PC-9 (cell line): ENCODE measurements at regions not wholly inside any gene's neighbourhood (a gene's known extent, or its start where the extent isn't known, plus 50 kb on each side); places are given as distances from the start of the nearest gene placed in this dataset.
A peak's percentile ranks its signal among the peaks of the same experiment; 100 is the strongest.

Source experiments
- BruUV-seq: library from RNA; stranded (reverse); fragments of 400-500 nt; replicated peaks from 2 replicates; lab custom pipeline; 2021; lab: Mats Ljungman, UMichigan
- CTCF ChIA-PET: fragments of 300-600 bp; sonication (Branson Sonifier 250); formaldehyde crosslinking; loops from one replicate; lab custom pipeline; 2022; ENCODE audit warnings: antibody characterized with exemption; lab: Charles Lee
- POLR2A ChIA-PET: fragments of 300-600 bp; sonication (Branson Sonifier 250); formaldehyde crosslinking; loops from one replicate; lab custom pipeline; 2022; ENCODE audit warnings: antibody characterized with exemption; ENCODE audit not compliant: unreplicated experiment; lab: Charles Lee
- DNase-seq, 2 experiments: peaks; one replicate each; pipeline versions ENCODE4 v3.0.0 to v3.0.0-alpha.2; 2015 to 2022; ENCODE audit warnings: mixed read lengths in 1 of 2
- H2AFZ ChIP-seq: fragments of 200-600 bp; sonication (generic); 2 replicates; pipeline ENCODE4 v1.8.1; 2017; ENCODE audit warnings: antibody characterized with exemption
- H3F3A ChIP-seq: fragments of 200-600 bp; sonication (generic); 2 replicates; pipeline ENCODE4 v1.8.1; 2017; ENCODE audit warnings: antibody characterized with exemption, mild to moderate bottlenecking, low read depth; ENCODE audit not compliant: insufficient read depth
- H3K27ac ChIP-seq: fragments of 200-600 bp; sonication (generic); 2 replicates; pipeline ENCODE4 v1.6.1; 2016; ENCODE audit warnings: mixed run types
- H3K27me3 ChIP-seq: fragments of 200-600 bp; sonication (generic); 2 replicates; pipeline ENCODE4 v1.6.1; 2016; ENCODE audit warnings: low read depth, mixed run types; ENCODE audit not compliant: insufficient read depth
- H3K36me3 ChIP-seq: fragments of 200-600 bp; sonication (generic); 2 replicates; pipeline ENCODE4 v1.6.1; 2016; ENCODE audit warnings: low read depth, mixed run types
- H3K4me1 ChIP-seq: fragments of 200-600 bp; sonication (generic); replicated peaks from 2 replicates; pipeline ENCODE4 v1.6.1; 2016; ENCODE audit warnings: mixed run types; ENCODE audit not compliant: insufficient read depth
- H3K4me2 ChIP-seq: fragments of 200-600 bp; sonication (generic); 2 replicates; pipeline ENCODE4 v1.6.1; 2017; ENCODE audit warnings: mixed run types
- H3K4me3 ChIP-seq: fragments of 200-600 bp; sonication (generic); 2 replicates; pipeline ENCODE4 v1.6.1; 2016; ENCODE audit warnings: mixed run types
- H3K79me2 ChIP-seq: fragments of 200-600 bp; sonication (generic); 2 replicates; pipeline ENCODE4 v1.6.1; 2017; ENCODE audit warnings: low read depth, mixed run types
- H3K9me2 ChIP-seq: fragments of 200-600 bp; sonication (generic); 2 replicates; pipeline ENCODE4 v1.8.1; 2017; ENCODE audit warnings: mild to moderate bottlenecking; ENCODE audit not compliant: insufficient read depth
- H3K9me3 ChIP-seq: fragments of 200-600 bp; sonication (generic); 2 replicates; pipeline ENCODE4 v1.8.1; 2016; ENCODE audit warnings: low read depth; ENCODE audit not compliant: insufficient read depth
- H4K20me1 ChIP-seq: fragments of 200-600 bp; sonication (generic); 2 replicates; pipeline ENCODE4 v1.8.1; 2017; ENCODE audit not compliant: insufficient read depth
- CTCF ChIP-seq: fragments of 200-600 bp; sonication (generic); conservative IDR thresholded peaks from 2 replicates; pipeline ENCODE4 v1.6.1; 2017; ENCODE audit warnings: mixed run types, antibody characterized with exemption, mild to moderate bottlenecking, moderate library complexity
- EZH2 ChIP-seq: fragments of 200-600 bp; sonication (generic); IDR thresholded peaks from 2 replicates; pipeline ENCODE4 v1.8.0; 2017; ENCODE audit warnings: antibody characterized with exemption, low read depth
- intact Hi-C: fragments of 100-400 bp; cut with micrococcal nuclease; formaldehyde crosslinking; loops from one replicate; pipeline ENCODE4 v1.10.0; 2022; ENCODE audit not compliant: unreplicated experiment

- H4K20me1 ChIP-seq: no peaks in the 10 kb centered on the region
- no peak overlapping the region for H2AFZ ChIP-seq
- ChIA-PET CTCF (no interaction called here), POLR2A (no interaction called here)
- no TSS peak for BruUV-seq
- H3K79me2 ChIP-seq: no peaks in the 10 kb centered on the region
- no peaks in the 10 kb centered on the region for H3K9me2 ChIP-seq
- peaks cover 23% of the 10 kb centered on the region for H3K4me1 ChIP-seq
- peaks cover 23% of the 10 kb centered on the region for H3F3A ChIP-seq
- no peaks in the 10 kb centered on the region for H3K9me3 ChIP-seq
- no peak overlapping the region for H3K27ac ChIP-seq
- no peak for DNase-seq
- no peaks in the 10 kb centered on the region for H3K27me3 ChIP-seq
- H3K4me3 ChIP-seq: no peak overlapping the region
- no peak overlapping the region for H3K4me2 ChIP-seq
- no peaks in the 10 kb centered on the region for H3K36me3 ChIP-seq
- intact Hi-C loops: no loop called here
- no peak for TF ChIP-seq EZH2
- no peak for TF ChIP-seq CTCF
These were observed 255.9 kb upstream of the RREB1 start for GRCh38 chr6:6851949-6852261.

GRCh38 chr6:6856538-6857523, 250.9 kb upstream of the RREB1 start:
- no peaks in the 10 kb centered on the region for H3K27me3 ChIP-seq
- no peaks in the 10 kb centered on the region for H3K79me2 ChIP-seq
- POLR2A ChIA-PET: interaction anchor here (0.5 to 0.6 kb wide), 6 partner anchors 13 to 458 kb away, joined by 3 to 14 read pairs (median 4); no protein-coding TSS in a partner anchor
- no peaks in the 10 kb centered on the region for H3K9me3 ChIP-seq
- no peak overlapping the region for H2AFZ ChIP-seq
- H3K4me3 ChIP-seq: peak overlapping the region; percentile 40; the same call in 1 of the 2 replicates
- H3K36me3 ChIP-seq: no peaks in the 10 kb centered on the region
- BruUV-seq: no TSS peak
- no peak for TF ChIP-seq EZH2
- TF ChIP-seq CTCF: no peak
- peaks cover 31% of the 10 kb centered on the region for H3F3A ChIP-seq
- peak; percentile 80 to 92 for DNase-seq
- intact Hi-C loops: loop anchor here (1.0 to 5.0 kb wide), 6 partner anchors 36 to 202 kb away; no protein-coding TSS in a partner anchor
- H4K20me1 ChIP-seq: no peaks in the 10 kb centered on the region
- peak overlapping the region; percentile 80 for H3K4me2 ChIP-seq
- H3K27ac ChIP-seq: peak overlapping the region; percentile 96
- CTCF ChIA-PET: interaction anchor here (0.6 kb wide), 2 partner anchors 114 to 201 kb away, joined by 9 to 13 read pairs; no protein-coding TSS in a partner anchor
- H3K4me1 ChIP-seq: peaks cover 32% of the 10 kb centered on the region
- H3K9me2 ChIP-seq: no peaks in the 10 kb centered on the region

- H3K9me2 ChIP-seq: no peaks in the 10 kb centered on the region
- TF ChIP-seq CTCF: no peak
- H3K79me2 ChIP-seq: no peaks in the 10 kb centered on the region
- H3K27me3 ChIP-seq: no peaks in the 10 kb centered on the region
- DNase-seq: no peak
- H3K4me2 ChIP-seq: peak overlapping the region; percentile 80
- TSS peak; percentile 78 for BruUV-seq
- POLR2A ChIA-PET: interaction anchor here (0.6 kb wide), 1 partner anchor 140 kb away, joined by 3 read pairs; no protein-coding TSS in a partner anchor
- H3K4me3 ChIP-seq: no peak overlapping the region
- no peak overlapping the region for H2AFZ ChIP-seq
- peaks cover 31% of the 10 kb centered on the region for H3F3A ChIP-seq
- no peaks in the 10 kb centered on the region for H4K20me1 ChIP-seq
- intact Hi-C loops: loop anchor here (1.0 to 5.0 kb wide), 6 partner anchors 37 to 201 kb away; no protein-coding TSS in a partner anchor
- no peaks in the 10 kb centered on the region for H3K9me3 ChIP-seq
- no peaks in the 10 kb centered on the region for H3K36me3 ChIP-seq
- H3K4me1 ChIP-seq: peaks cover 32% of the 10 kb centered on the region
- CTCF ChIA-PET: no interaction called here
- H3K27ac ChIP-seq: peak overlapping the region; percentile 96
These were observed 250.2 kb upstream of the RREB1 start for GRCh38 chr6:6857528-6857927.
